ENCODE measurements at regions not wholly inside any gene's neighbourhood (a gene's known extent, or its start where the extent isn't known, plus 50 kb on each side); places are given as distances from the start of the nearest gene placed in this dataset.
A peak's percentile ranks its signal among the peaks of the same experiment; 100 is the strongest.

GRCh38 chr1:170863621-170864020 is 71.7 kb upstream of the MROH9 start:
- ATAC-seq = no peak
- Histone ChIP-seq H3K27me3 (ENCODE audit: control insufficient read depth, insufficient read depth) (no peaks in the 10 kb centered on the region), H3K27ac (ENCODE audit: low read length) (no peak overlapping the region), H3K4me1 (ENCODE audit: control insufficient read depth, insufficient read depth, low read length) (peaks cover 2% of the 10 kb centered on the region), H3K4me3 (ENCODE audit: low read length) (no peak overlapping the region), H3K9me3 (ENCODE audit: control insufficient read depth, low read length) (no peaks in the 10 kb centered on the region)
- 83% methylated on average over 1 of the region's 1 CpG for WGBS
- intact Hi-C loops (cut with DNase I) = no loop called here
- DNase-seq = no peak

- H3K4me1 ChIP-seq (ENCODE audit: control insufficient read depth, insufficient read depth, low read length) = peaks cover 2% of the 10 kb centered on the region
- H3K9me3 ChIP-seq (ENCODE audit: control insufficient read depth, low read length) = no peaks in the 10 kb centered on the region
- WGBS = 39% methylated on average over 3 of the region's 3 CpGs
- no peaks in the 10 kb centered on the region for H3K27me3 ChIP-seq (ENCODE audit: control insufficient read depth, insufficient read depth)
- intact Hi-C loops (cut with DNase I) = no loop called here
- H3K4me3 ChIP-seq (ENCODE audit: low read length) = no peak overlapping the region
- ATAC-seq (peak; percentile 34 to 68), DNase-seq (peak in 2 of 3 donors; percentile 14 to 38)
- H3K27ac ChIP-seq (ENCODE audit: low read length) = no peak overlapping the region
Measured at GRCh38 chr1:170864238-170864637, 71.1 kb upstream of the MROH9 start.

GRCh38 chr1:170864876-170865538 is 70.3 kb upstream of the MROH9 start:
- 76% methylated on average over 2 of the region's 2 CpGs for WGBS
- ATAC-seq (peak in 1 of 2 donors; percentile 26), DNase-seq (no peak)
- intact Hi-C loops (cut with DNase I) = no loop called here
- Histone ChIP-seq H3K9me3 (ENCODE audit: control insufficient read depth, low read length) (no peaks in the 10 kb centered on the region), H3K4me1 (ENCODE audit: control insufficient read depth, insufficient read depth, low read length) (peaks cover 2% of the 10 kb centered on the region), H3K4me3 (ENCODE audit: low read length) (no peak overlapping the region), H3K27me3 (ENCODE audit: control insufficient read depth, insufficient read depth) (no peaks in the 10 kb centered on the region), H3K27ac (ENCODE audit: low read length) (no peak overlapping the region)

- Histone ChIP-seq H3K9me3 (ENCODE audit: control insufficient read depth, low read length) (no peaks in the 10 kb centered on the region), H3K4me1 (ENCODE audit: control insufficient read depth, insufficient read depth, low read length) (peaks cover 2% of the 10 kb centered on the region), H3K27ac (ENCODE audit: low read length) (no peak overlapping the region), H3K4me3 (ENCODE audit: low read length) (no peak overlapping the region), H3K27me3 (ENCODE audit: control insufficient read depth, insufficient read depth) (no peaks in the 10 kb centered on the region)
- intact Hi-C loops (cut with DNase I) = no loop called here
- DNase-seq (peak in 1 of 3 donors; percentile 20), ATAC-seq (peak in 1 of 2 donors; percentile 51)
- WGBS = 38% methylated on average over 1 of the region's 1 CpG
Measured at GRCh38 chr1:170866646-170867045, 68.7 kb upstream of the MROH9 start.

GRCh38 chr1:170871868-170872267 is 63.5 kb upstream of the MROH9 start:
- H3K27ac ChIP-seq (ENCODE audit: low read length) = no peak overlapping the region
- ATAC-seq = peak in 1 of 2 donors; percentile 31
- H3K4me1 ChIP-seq (ENCODE audit: control insufficient read depth, insufficient read depth, low read length) = no peaks in the 10 kb centered on the region
- no peak overlapping the region for H3K4me3 ChIP-seq (ENCODE audit: low read length)
- H3K27me3 ChIP-seq (ENCODE audit: control insufficient read depth, insufficient read depth) = no peaks in the 10 kb centered on the region
- H3K9me3 ChIP-seq (ENCODE audit: control insufficient read depth, low read length) = no peaks in the 10 kb centered on the region
- intact Hi-C loops (cut with DNase I) = no loop called here
- WGBS = 50% methylated on average over 3 of the region's 3 CpGs
- no peak for DNase-seq

GRCh38 chr1:170872663-170873062 is 62.7 kb upstream of the MROH9 start:
- no peaks in the 10 kb centered on the region for H3K9me3 ChIP-seq (ENCODE audit: control insufficient read depth, low read length)
- H3K27me3 ChIP-seq (ENCODE audit: control insufficient read depth, insufficient read depth) = no peaks in the 10 kb centered on the region
- no peak overlapping the region for H3K4me3 ChIP-seq (ENCODE audit: low read length)
- no peak overlapping the region for H3K27ac ChIP-seq (ENCODE audit: low read length)
- 61% methylated on average over 2 of the region's 2 CpGs for WGBS
- intact Hi-C loops (cut with DNase I) = no loop called here
- DNase-seq (no peak), ATAC-seq (no peak)
- H3K4me1 ChIP-seq (ENCODE audit: control insufficient read depth, insufficient read depth, low read length) = no peaks in the 10 kb centered on the region

- intact Hi-C loops (cut with DNase I) = no loop called here
- Histone ChIP-seq H3K4me1 (ENCODE audit: control insufficient read depth, insufficient read depth, low read length) (no peaks in the 10 kb centered on the region), H3K27me3 (ENCODE audit: control insufficient read depth, insufficient read depth) (no peaks in the 10 kb centered on the region), H3K9me3 (ENCODE audit: control insufficient read depth, low read length) (no peaks in the 10 kb centered on the region), H3K4me3 (ENCODE audit: low read length) (no peak overlapping the region), H3K27ac (ENCODE audit: low read length) (no peak overlapping the region)
- ATAC-seq (no peak), DNase-seq (no peak)
- whole genome bisulfite sequencing = 66% methylated on average over 1 of the region's 1 CpG
Measured at GRCh38 chr1:170874671-170875070, 60.7 kb upstream of the MROH9 start.

- H3K27ac ChIP-seq (ENCODE audit: low read length) = no peak overlapping the region
- peak overlapping the region; percentile 38 for H3K4me3 ChIP-seq (ENCODE audit: low read length)
- intact Hi-C loops (cut with DNase I) = loop anchor here in 3 of 4 donors (10.0 kb wide), 3 partner anchors 77 to 957 kb away; no protein-coding TSS in a partner anchor
- no peaks in the 10 kb centered on the region for H3K9me3 ChIP-seq (ENCODE audit: control insufficient read depth, low read length)
- WGBS = 17% methylated on average over 5 of the region's 5 CpGs
- ATAC-seq = peak; percentile 40 to 75
- H3K27me3 ChIP-seq (ENCODE audit: control insufficient read depth, insufficient read depth) = no peaks in the 10 kb centered on the region
- DNase-seq = no peak
- no peaks in the 10 kb centered on the region for H3K4me1 ChIP-seq (ENCODE audit: control insufficient read depth, insufficient read depth, low read length)
Measured at GRCh38 chr1:170881268-170882265, 53.8 kb upstream of the MROH9 start.
